ENCODE measurements at regions not wholly inside any gene's neighbourhood (a gene's known extent, or its start where the extent isn't known, plus 50 kb on each side); places are given as distances from the start of the nearest gene placed in this dataset.

- Histone ChIP-seq H3K23me2 (ENCODE audit: low read depth, low read length) (no peaks in the 10 kb centered on the region), H3K56ac (replicated peaks; ENCODE audit: insufficient read length, low read depth, low read length) (no peak overlapping the region), H3K4me3 (ENCODE audit: extremely low read depth in 1 of 4, insufficient read depth in 2 of 4, low read depth in 3 of 4, low read length in 4 of 4) (no peak overlapping the region), H2BK120ac (replicated peaks; ENCODE audit: low read depth, low read length) (no peak overlapping the region), H3K79me2 (ENCODE audit: control insufficient read depth in 1 of 2, insufficient read depth in 2 of 2, low read length in 2 of 2) (no peaks in the 10 kb centered on the region), H3K4me1 (replicated peaks in 1 of 4; ENCODE audit: control insufficient read depth in 3 of 4, insufficient read depth in 4 of 4, low read length in 3 of 4) (no peaks in the 10 kb centered on the region), H2AK5ac (ENCODE audit: low read depth, low read length) (no peak overlapping the region), H2AFZ (ENCODE audit: low read length) (no peak overlapping the region), H3K9me3 (ENCODE audit: insufficient read depth in 2 of 2, low read depth in 1 of 2, low read length in 1 of 2) (no peaks in the 10 kb centered on the region), H2BK12ac (ENCODE audit: low read depth, low read length) (no peak overlapping the region), H4K8ac (ENCODE audit: extremely low read depth, insufficient read depth, low read length) (no peak overlapping the region), H3K79me1 (ENCODE audit: low read depth, low read length) (no peaks in the 10 kb centered on the region), H4K5ac (ENCODE audit: insufficient read length, low read depth, low read length) (no peak overlapping the region), H3K27me3 (replicated peaks in 1 of 4; ENCODE audit: control insufficient read depth in 3 of 4, extremely low read depth in 1 of 4, insufficient read depth in 3 of 4, low read length in 3 of 4) (no peaks in the 10 kb centered on the region), H3K23ac (ENCODE audit: insufficient read length) (no peak overlapping the region), H4K91ac (replicated peaks; ENCODE audit: insufficient read length, low read length) (no peak overlapping the region), H3K4ac (replicated peaks; ENCODE audit: insufficient read length, low read depth, low read length) (no peak overlapping the region), H3K27ac (ENCODE audit: low read depth, low read length) (no peak overlapping the region), H2BK15ac (ENCODE audit: low read length) (no peak overlapping the region), H2BK5ac (ENCODE audit: low read depth, low read length) (no peak overlapping the region), H3K36me3 (ENCODE audit: control insufficient read depth in 2 of 4, insufficient read depth in 4 of 4, low read length in 3 of 4) (no peaks in the 10 kb centered on the region), H3K14ac (ENCODE audit: insufficient read length) (no peak overlapping the region), H4K20me1 (replicated peaks in 1 of 2; ENCODE audit: control insufficient read depth in 1 of 2, insufficient read depth in 2 of 2, low read length in 2 of 2) (no peaks in the 10 kb centered on the region), H3K4me2 (ENCODE audit: insufficient read depth in 1 of 2, low read depth in 2 of 2, low read length in 2 of 2) (no peak overlapping the region), H3K18ac (ENCODE audit: extremely low read depth, low read length) (no peak overlapping the region), H2BK20ac (ENCODE audit: low read length) (no peak overlapping the region), H3K9ac (replicated peaks in 1 of 4; ENCODE audit: extremely low read depth in 1 of 4, low read depth in 3 of 4, low read length in 3 of 4) (no peak overlapping the region)
- DNase-seq (ENCODE audit: low read depth in 1 of 2, low spot score in 2 of 2): no peak
- no peak for FAIRE-seq
- ChIA-PET POLR2A (ENCODE audit: partially characterized antibody) (no interaction called here), CTCF (ENCODE audit: partially characterized antibody) (interaction anchor here (0.7 kb wide), 1 partner anchor 50 kb away, joined by 3 read pairs; no protein-coding TSS in a partner anchor)
- WGBS, 2 experiments (ENCODE audit: extremely low coverage in 1 of 2, insufficient coverage in 1 of 2, insufficient read length in 1 of 2, insufficient replicate concordance in 2 of 2, low coverage in 1 of 2, low lambda C conversion rate in 2 of 2, missing lambda C conversion rate in 1 of 2): 69% methylated on average over 4 of the region's 4 CpGs; no CpG with 5 or more reads in 1 of the 2 experiments
- TF ChIP-seq, protein P1, sequence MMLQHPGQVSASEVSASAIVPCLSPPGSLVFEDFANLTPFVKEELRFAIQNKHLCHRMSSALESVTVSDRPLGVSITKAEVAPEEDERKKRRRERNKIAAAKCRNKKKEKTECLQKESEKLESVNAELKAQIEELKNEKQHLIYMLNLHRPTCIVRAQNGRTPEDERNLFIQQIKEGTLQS (IDR thresholded peaks at IDR 0.05; ENCODE audit: insufficient read depth, low read depth, low read length): no peak
- TF ChIP-seq TAF7 (optimal IDR thresholded peaks at IDR 0.05; ENCODE audit: borderline replicate concordance, low read depth, low read length) (no peak), MAFK (IDR thresholded peaks at IDR 0.05; ENCODE audit: low read depth, low read length) (no peak), CEBPB (IDR thresholded peaks at IDR 0.05; ENCODE audit: low read depth, low read length) (no peak), NRF1 (IDR thresholded peaks at IDR 0.05; ENCODE audit: low read depth, low read length) (no peak), NANOG (IDR thresholded peaks at IDR 0.05; ENCODE audit: insufficient read depth, low read depth, low read length, poor library complexity, severe bottlenecking) (no peak), JUN (IDR thresholded peaks at IDR 0.05; ENCODE audit: low read depth, low read length) (no peak), SIN3A (conservative IDR thresholded peaks at IDR 0.05 in 1 of 2, IDR thresholded peaks at IDR 0.05 in 1 of 2; ENCODE audit: low read depth in 1 of 2, low read length in 2 of 2) (no peak), EP300 (IDR thresholded peaks at IDR 0.05; ENCODE audit: borderline replicate concordance in 1 of 2, low read depth in 2 of 2, low read length in 2 of 2) (no peak), YY1 (IDR thresholded peaks at IDR 0.05; ENCODE audit: low read depth, low read length) (no peak), SRF (IDR thresholded peaks at IDR 0.05; ENCODE audit: low read depth, low read length) (no peak), GABPA (IDR thresholded peaks at IDR 0.05; ENCODE audit: borderline replicate concordance, insufficient read depth, low read length) (no peak), SP2 (IDR thresholded peaks at IDR 0.05; ENCODE audit: low read length) (no peak)
- TF ChIP-seq, protein P2, sequence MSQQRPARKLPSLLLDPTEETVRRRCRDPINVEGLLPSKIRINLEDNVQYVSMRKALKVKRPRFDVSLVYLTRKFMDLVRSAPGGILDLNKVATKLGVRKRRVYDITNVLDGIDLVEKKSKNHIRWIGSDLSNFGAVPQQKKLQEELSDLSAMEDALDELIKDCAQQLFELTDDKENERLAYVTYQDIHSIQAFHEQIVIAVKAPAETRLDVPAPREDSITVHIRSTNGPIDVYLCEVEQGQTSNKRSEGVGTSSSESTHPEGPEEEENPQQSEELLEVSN (IDR thresholded peaks at IDR 0.05): no peak
These were observed 528.9 kb upstream of the ZNF462 start for GRCh38 chr9:106334081-106334480.

Data from H1 (cell line).